ENCODE measurements at regions not wholly inside any gene's neighbourhood (a gene's known extent, or its start where the extent isn't known, plus 50 kb on each side); places are given as distances from the start of the nearest gene placed in this dataset.

DNA sequence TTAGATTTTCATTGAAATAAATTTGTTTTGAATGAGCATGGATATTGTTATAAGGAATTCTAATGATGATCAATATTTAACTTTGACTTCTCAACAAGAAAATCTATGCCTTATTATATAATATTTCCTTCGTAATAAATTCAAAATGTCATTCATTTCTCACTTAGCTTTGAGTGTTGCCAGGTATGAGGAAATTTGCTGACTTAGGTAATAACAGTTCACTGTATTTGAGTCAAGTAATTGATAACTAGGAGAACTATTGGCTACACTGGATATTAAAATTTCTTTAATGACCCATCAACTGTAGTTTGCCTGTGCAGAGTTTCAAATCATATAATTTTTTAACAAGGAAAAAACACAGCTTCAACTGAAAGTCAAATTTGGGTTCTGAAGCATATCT, 746.6 kb downstream of the SLITRK5 start:
- H3K36me3 ChIP-seq = no peaks in the 10 kb centered on the region
- no peaks in the 10 kb centered on the region for H3K27me3 ChIP-seq (replicated peaks; ENCODE audit: insufficient read depth)
- no peaks in the 10 kb centered on the region for H3K4me1 ChIP-seq (ENCODE audit: control insufficient read depth in 1 of 2, low read depth in 2 of 2)
- no peak overlapping the region for H3K4me3 ChIP-seq
- no peak for DNase-seq (ENCODE audit: low spot score)
- no peaks in the 10 kb centered on the region for H3K9me3 ChIP-seq
- H3K27ac ChIP-seq = no peak overlapping the region
- ATAC-seq (ENCODE audit: insufficient number of reproducible peaks, low FRiP score, low read depth) = no peak
- no peak for TF ChIP-seq CTCF (IDR thresholded peaks at IDR 0.05)

DNA sequence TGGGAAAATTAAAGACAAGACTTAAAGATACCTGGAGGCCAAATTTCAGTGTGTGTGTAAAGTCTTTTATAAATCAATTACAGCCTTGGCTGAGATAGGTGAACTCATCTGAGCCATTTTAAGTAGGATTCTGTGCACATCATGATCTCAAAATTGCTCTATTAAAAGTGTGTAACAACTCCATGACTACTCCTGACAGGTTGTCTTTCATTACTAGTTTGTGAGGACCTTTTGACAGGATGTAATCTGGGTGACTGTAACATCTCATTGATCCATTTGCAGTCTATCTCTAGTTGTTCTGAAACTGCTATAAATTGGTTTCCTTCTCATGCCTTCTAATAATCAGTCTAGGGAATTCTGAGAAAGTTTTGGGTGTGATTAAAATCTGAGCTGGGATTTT, 753.3 kb downstream of the SLITRK5 start:
- no peak overlapping the region for H3K27ac ChIP-seq
- H3K4me1 ChIP-seq (ENCODE audit: control insufficient read depth in 1 of 2, low read depth in 2 of 2) = no peaks in the 10 kb centered on the region
- no peak for TF ChIP-seq CTCF (IDR thresholded peaks at IDR 0.05)
- no peak overlapping the region for H3K4me3 ChIP-seq
- H3K36me3 ChIP-seq = no peaks in the 10 kb centered on the region
- DNase-seq (ENCODE audit: low spot score) = no peak
- no peaks in the 10 kb centered on the region for H3K27me3 ChIP-seq (replicated peaks; ENCODE audit: insufficient read depth)
- no peak for ATAC-seq (ENCODE audit: insufficient number of reproducible peaks, low FRiP score, low read depth)
- H3K9me3 ChIP-seq = peaks cover 2% of the 10 kb centered on the region

- ATAC-seq (ENCODE audit: insufficient number of reproducible peaks, low FRiP score, low read depth) (no peak), DNase-seq (ENCODE audit: low spot score) (no peak)
- peaks cover 2% of the 10 kb centered on the region for H3K9me3 ChIP-seq
- H3K27ac ChIP-seq = no peak overlapping the region
- no peak overlapping the region for H3K4me3 ChIP-seq
- no peaks in the 10 kb centered on the region for H3K27me3 ChIP-seq (replicated peaks; ENCODE audit: insufficient read depth)
- TF ChIP-seq CTCF (IDR thresholded peaks at IDR 0.05) = no peak
- H3K36me3 ChIP-seq = no peaks in the 10 kb centered on the region
- no peaks in the 10 kb centered on the region for H3K4me1 ChIP-seq (ENCODE audit: control insufficient read depth in 1 of 2, low read depth in 2 of 2)
These were observed 755.5 kb downstream of the SLITRK5 start for GRCh38 chr13:88426661-88427060.

DNA sequence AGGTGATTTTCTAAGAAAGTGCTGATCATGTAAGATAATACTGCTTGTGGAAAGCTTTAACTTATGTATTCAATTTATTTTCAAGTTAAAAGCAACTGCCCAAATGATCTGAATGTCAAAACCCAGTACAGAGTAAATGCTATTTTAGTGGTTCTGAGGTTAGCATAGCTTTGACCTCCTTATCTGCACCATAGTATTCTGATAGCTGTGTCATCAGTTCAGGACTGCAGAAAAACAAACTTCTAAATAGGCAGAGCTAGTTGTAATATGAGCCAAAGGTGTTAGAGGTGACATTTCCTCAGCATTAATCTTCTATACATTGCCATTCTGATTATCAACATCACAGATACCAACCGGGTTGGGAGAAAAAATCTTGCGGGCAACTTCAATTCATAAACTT, 758.7 kb downstream of the SLITRK5 start:
- Histone ChIP-seq H3K36me3 (no peaks in the 10 kb centered on the region), H3K9me3 (peaks cover 5% of the 10 kb centered on the region), H3K4me3 (no peak overlapping the region), H3K4me1 (ENCODE audit: control insufficient read depth in 1 of 2, low read depth in 2 of 2) (no peaks in the 10 kb centered on the region), H3K27ac (no peak overlapping the region), H3K27me3 (replicated peaks; ENCODE audit: insufficient read depth) (no peaks in the 10 kb centered on the region)
- no peak for TF ChIP-seq CTCF (IDR thresholded peaks at IDR 0.05)
- no peak for ATAC-seq (ENCODE audit: insufficient number of reproducible peaks, low FRiP score, low read depth)
- no peak for DNase-seq (ENCODE audit: low spot score)

DNA sequence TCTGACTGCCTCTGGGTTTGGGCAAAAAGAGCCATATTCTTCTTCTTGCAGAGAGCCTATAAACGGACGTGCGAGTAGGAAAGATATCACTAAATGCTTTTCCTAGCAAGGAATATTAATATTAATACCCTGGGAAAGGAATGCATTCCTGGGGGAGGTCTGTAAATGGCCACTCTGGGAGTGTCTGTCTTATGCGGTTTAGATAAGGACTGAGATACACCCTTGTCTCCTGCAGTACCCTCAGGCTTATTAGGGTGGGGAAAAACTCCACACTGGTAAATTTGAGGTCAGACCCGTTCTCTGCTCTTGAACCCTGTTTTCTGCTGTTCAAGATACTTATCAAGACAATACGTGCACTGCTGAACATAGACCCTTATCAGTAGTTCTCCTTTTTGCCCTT, 763.8 kb downstream of the SLITRK5 start:
- ATAC-seq (ENCODE audit: insufficient number of reproducible peaks, low FRiP score, low read depth) = no peak
- no peaks in the 10 kb centered on the region for H3K27me3 ChIP-seq (replicated peaks; ENCODE audit: insufficient read depth)
- H3K27ac ChIP-seq = no peak overlapping the region
- TF ChIP-seq CTCF (IDR thresholded peaks at IDR 0.05) = no peak
- no peak for DNase-seq (ENCODE audit: low spot score)
- H3K36me3 ChIP-seq = no peaks in the 10 kb centered on the region
- H3K4me3 ChIP-seq = no peak overlapping the region
- H3K9me3 ChIP-seq = peaks cover 3% of the 10 kb centered on the region
- no peaks in the 10 kb centered on the region for H3K4me1 ChIP-seq (ENCODE audit: control insufficient read depth in 1 of 2, low read depth in 2 of 2)

All from thoracic aorta (tissue), 2 donors.